ENCODE measurements at regions not wholly inside any gene's neighbourhood (a gene's known extent, or its start where the extent isn't known, plus 50 kb on each side); places are given as distances from the start of the nearest gene placed in this dataset.
"Not testable (repeated sequence)": the region's sequence is repeated elsewhere in the genome, so short reads cannot be mapped to it uniquely, and the experiment has no call there.

DNA sequence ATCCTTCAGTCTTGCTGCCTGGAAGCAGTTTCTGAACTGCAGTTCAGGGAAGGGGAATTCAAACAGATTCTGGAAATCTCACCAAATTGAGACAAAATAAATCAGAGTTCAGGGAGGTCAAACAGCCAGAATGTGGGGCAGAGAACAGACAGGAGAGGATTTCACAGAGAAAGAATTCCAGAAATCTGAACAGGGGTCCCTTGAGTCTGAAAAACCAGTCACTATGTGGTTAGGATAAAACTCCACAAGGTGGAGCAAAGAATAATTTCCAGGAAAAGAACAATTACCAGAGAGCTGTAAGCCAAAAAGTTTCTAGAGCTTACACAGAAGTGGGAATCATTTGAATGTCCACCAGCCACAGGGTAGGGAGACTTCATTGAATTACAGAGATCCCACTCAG, 84.7 kb downstream of the URB2 start:
- in situ Hi-C loops (cut with HindIII; ENCODE audit: low sequenced_read_pairs), result no loop called here

DNA sequence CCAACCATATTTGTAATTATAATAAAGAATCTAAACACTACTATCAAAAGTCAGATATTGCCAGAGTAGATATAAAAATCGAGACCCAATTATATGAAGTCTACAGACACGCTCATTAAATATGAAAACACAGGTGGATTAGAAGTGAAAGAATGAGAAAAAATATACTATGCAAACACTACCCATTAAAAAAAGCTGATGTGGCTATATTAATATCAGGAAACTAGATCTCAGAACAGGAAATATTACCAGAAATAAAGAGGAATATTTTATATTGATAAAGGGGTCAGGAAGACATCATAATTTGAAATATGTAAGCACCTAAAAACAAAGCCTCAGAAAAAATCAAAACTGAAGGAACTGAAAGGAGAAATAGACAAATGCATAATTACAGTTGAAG, 88.3 kb downstream of the URB2 start:
- in situ Hi-C loops (cut with HindIII; ENCODE audit: low sequenced_read_pairs), result no loop called here

- in situ Hi-C loops (cut with HindIII; ENCODE audit: low sequenced_read_pairs), result no loop called here
Measured at GRCh38 chr1:229714964-229715603, 89.0 kb downstream of the URB2 start.

- in situ Hi-C loops (cut with HindIII; ENCODE audit: low sequenced_read_pairs), result no loop called here
Measured at GRCh38 chr1:229716069-229716468, 90.0 kb downstream of the URB2 start.

DNA sequence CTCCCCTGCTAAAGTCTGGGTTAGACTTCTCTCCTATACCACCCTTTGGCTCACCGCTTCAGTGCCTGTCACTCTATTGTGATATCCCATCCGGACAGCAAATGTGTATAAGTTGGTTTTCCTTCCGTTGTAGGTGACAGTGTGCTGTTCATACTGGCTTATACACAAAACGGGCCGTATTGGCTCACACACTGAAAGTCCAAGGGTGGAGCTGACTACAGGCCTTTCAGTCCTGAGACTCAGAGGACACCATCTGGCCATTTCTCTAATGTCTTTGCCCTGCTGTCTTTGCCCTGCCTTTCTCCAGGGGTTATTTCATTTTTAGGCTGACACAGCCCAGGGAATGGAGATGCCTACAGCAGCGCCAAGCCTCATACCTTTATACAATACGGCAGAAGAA, 90.7 kb downstream of the URB2 start:
- in situ Hi-C loops (cut with HindIII; ENCODE audit: low sequenced_read_pairs), result no loop called here

DNA sequence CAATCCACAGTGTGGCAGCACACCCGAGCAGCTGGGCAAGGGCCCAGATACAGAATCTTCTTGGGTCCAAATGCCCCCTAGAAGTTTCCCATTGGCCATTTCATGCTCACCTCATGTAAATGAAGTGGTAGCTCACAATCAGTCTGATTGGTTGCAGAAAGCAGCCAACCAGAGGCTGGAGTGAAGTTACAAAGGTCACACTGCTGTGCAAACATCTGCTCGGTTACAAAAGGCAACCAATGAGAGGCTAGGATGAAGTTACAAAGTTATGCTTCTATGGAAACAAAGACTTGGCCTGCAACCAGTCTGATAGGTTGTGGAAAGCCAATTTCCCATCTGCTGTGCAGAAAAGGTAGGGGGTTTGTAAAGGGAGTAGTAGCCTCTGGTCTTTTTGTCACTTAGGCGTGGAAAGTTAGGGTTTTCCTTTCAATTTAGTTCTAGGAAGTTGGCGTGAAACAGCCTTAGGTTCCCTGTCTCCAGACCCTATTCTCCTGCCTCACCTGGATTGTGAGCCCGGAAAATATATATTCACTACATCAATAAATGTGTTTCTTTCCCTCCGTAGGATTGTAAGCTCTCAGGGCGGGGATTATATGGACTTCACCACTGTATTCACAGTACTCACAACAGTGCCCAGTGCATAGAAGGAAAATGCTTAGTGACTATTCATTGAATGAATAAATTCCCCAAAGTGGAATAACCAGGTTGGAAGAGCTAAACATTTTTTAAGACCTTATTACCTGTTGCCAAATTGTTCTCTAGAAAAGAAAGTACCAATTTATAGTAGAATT, 91.9 kb downstream of the URB2 start:
- in situ Hi-C loops (cut with HindIII; ENCODE audit: low sequenced_read_pairs), result no loop called here

- in situ Hi-C loops (cut with HindIII; ENCODE audit: low sequenced_read_pairs), result no loop called here
Measured at GRCh38 chr1:229726061-229726460, 100.0 kb downstream of the URB2 start.

GRCh38 chr1:229729916-229730315, 103.9 kb downstream of the URB2 start:
- in situ Hi-C loops (cut with HindIII; ENCODE audit: low sequenced_read_pairs), result no loop called here

DNA sequence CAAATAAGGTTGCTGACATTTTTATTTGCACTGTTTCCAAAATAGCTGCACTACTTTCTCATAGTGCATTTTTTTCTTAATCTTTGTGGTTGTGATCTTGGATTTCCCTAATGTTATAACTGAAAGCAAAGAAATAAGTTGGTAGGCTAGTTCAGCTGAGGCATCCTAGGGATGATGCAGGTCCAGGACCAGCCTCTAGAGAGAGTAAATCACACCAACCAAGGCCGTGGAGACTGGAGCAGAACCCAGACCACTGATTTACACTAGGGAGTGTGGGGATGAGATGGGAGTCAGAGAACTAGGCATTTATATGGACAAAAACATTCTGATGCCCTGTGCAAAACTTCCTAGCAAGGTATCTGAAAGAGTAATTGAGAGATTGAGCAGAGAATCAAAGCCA, 104.5 kb downstream of the URB2 start:
- in situ Hi-C loops (cut with HindIII; ENCODE audit: low sequenced_read_pairs), result no loop called here

- in situ Hi-C loops (cut with HindIII; ENCODE audit: low sequenced_read_pairs), result no loop called here
Measured at GRCh38 chr1:229732061-229732460, 106.0 kb downstream of the URB2 start.

- in situ Hi-C loops (cut with HindIII; ENCODE audit: low sequenced_read_pairs), result no loop called here
Measured at GRCh38 chr1:229736376-229736775, 110.3 kb downstream of the URB2 start.

DNA sequence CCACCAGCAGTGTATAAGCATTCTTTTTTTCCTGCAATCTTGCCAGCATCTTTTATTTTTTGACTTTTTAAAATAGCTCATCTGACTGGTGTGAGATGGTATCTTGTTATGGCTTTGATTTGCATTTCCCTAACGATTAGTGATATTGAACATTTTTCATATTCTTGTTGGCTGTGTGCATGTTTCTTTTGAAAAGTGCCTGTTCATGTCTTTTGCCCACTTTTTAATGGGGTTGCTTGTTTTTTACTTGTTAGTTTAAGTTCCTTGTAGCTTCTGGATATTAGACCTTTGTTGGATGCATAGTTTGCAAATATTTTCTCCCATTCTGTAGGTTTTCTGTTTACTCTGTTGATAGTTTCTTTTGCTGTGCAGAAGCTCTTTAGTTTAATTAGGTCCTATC, 116.6 kb downstream of the URB2 start:
- in situ Hi-C loops (cut with HindIII; ENCODE audit: low sequenced_read_pairs), result not testable (repeated sequence)

- in situ Hi-C loops (cut with HindIII; ENCODE audit: low sequenced_read_pairs), result no loop called here
Measured at GRCh38 chr1:229749992-229750391, 123.9 kb downstream of the URB2 start.

- in situ Hi-C loops (cut with HindIII; ENCODE audit: low sequenced_read_pairs), result no loop called here
Measured at GRCh38 chr1:229751610-229752009, 125.6 kb downstream of the URB2 start.

- in situ Hi-C loops (cut with HindIII; ENCODE audit: low sequenced_read_pairs), result no loop called here
Measured at GRCh38 chr1:229752679-229753078, 126.6 kb downstream of the URB2 start.

GRCh38 chr1:229753764-229754551, 127.9 kb downstream of the URB2 start:
- in situ Hi-C loops (cut with HindIII; ENCODE audit: low sequenced_read_pairs), result no loop called here

GRCh38 chr1:229756666-229757065, 130.6 kb downstream of the URB2 start:
- in situ Hi-C loops (cut with HindIII; ENCODE audit: low sequenced_read_pairs), result no loop called here

- in situ Hi-C loops (cut with HindIII; ENCODE audit: low sequenced_read_pairs), result no loop called here
Measured at GRCh38 chr1:229757226-229757625, 131.2 kb downstream of the URB2 start.

DNA sequence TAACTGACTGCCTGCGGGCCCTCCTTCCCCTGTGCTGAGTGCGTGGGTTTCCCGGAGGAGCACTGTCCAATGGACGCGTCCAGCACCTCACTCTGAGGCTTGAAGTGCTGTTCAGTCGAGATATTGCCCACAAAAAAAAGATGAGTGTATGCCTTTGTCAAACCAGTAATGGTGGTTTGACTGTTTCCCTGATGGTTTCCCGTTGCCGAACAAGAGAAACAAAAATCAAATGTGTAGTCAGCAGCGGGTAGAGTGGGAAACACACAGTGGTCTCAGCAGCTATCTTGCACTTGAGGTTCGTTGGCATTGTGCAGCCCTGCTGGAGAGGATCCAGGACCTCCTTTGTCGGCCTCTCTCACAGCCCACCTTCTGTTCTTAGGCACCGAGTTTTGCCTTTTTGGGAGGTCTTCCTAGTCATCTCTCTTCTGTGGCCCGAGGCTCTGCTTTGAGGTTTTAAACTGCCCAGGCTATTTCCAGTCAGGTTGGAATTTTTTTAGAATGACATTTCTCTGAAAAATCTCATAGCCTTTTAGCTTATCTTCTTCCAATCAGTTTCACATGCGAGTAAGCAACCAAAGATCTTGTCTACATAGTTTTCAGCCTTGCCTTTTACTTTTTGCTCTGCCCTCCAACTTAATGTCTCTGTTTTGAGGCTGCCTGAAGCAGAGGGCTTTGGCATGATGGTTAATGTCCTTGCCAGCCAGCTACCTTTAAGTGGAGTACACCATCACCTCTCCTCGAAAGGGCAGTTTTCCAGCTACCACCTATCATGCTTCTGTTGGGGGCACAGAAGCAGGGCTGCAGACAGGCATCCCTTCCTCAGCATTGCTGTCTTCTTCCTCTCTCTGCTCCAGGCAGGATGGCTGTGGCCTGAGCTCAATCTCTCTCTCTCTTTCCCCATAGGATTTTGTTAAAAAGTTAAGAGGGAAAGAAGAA, 132.3 kb downstream of the URB2 start:
- in situ Hi-C loops (cut with HindIII; ENCODE audit: low sequenced_read_pairs), result no loop called here

DNA sequence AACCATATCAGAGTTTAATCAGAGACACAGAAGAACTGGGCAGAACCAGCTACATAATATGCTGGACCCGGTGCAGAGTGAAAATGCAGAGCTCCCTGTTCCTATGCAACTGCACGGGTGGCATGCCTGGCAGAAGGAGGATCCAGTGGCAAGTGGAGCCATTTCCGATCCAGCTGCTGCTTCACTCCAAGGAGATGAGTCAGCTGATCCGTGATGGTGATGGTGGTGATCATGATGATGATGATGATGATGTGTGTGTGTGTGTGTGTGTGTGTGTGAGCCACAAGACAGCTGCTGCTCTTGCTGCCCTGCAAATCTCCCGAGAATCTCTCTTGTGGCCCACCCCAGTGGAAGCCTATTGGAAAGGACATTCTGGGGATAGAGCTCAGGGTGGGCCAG, 133.0 kb downstream of the URB2 start:
- in situ Hi-C loops (cut with HindIII; ENCODE audit: low sequenced_read_pairs), result no loop called here

GRCh38 chr1:229759586-229759985, 133.5 kb downstream of the URB2 start:
- in situ Hi-C loops (cut with HindIII; ENCODE audit: low sequenced_read_pairs), result no loop called here

Data from DLD1 (cell line).